WTC11 (cell line): ENCODE measurements at regions not wholly inside any gene's neighbourhood (a gene's known extent, or its start where the extent isn't known, plus 50 kb on each side); places are given as distances from the start of the nearest gene placed in this dataset.

ENCODE experiments used
- ATAC-seq: fragments of 200-7000 bp; cut with Tn5 transposase; 2 replicates; pipeline ENCODE4 v1.10.0; 2021; ENCODE audit warnings: mild to moderate bottlenecking, moderate library complexity
- CTCF ChIA-PET: fragments of 300-600 bp; sonication (Branson Sonifier 250); formaldehyde crosslinking; loops from one replicate; lab custom pipeline; 2021; ENCODE audit warnings: antibody characterized with exemption; lab: Charles Lee
- POLR2A ChIA-PET: fragments of 350-600 bp; sonication (Branson Sonifier 250); formaldehyde crosslinking; loops from one replicate; lab custom pipeline; 2021; ENCODE audit warnings: antibody characterized with exemption; lab: Charles Lee
- DNase-seq: peaks from one replicate; pipeline ENCODE4 v3.0.0; 2021; ENCODE audit warnings: low spot score
- H3K27ac Mint-ChIP-seq: 2 replicates; pipeline ENCODE4 v1.8.0; 2021; ENCODE audit warnings: mixed read lengths
- H3K27me3 Mint-ChIP-seq: 2 replicates; pipeline ENCODE4 v1.8.0; 2021; ENCODE audit warnings: low read depth, mild to moderate bottlenecking, moderate library complexity, mixed read lengths
- H3K36me3 Mint-ChIP-seq: 2 replicates; pipeline ENCODE4 v1.8.0; 2021; ENCODE audit warnings: mixed read lengths
- H3K4me1 Mint-ChIP-seq: 2 replicates; pipeline ENCODE4 v1.8.0; 2022; ENCODE audit warnings: mixed read lengths
- H3K4me3 Mint-ChIP-seq: 2 replicates; pipeline ENCODE4 v1.8.0; 2021; ENCODE audit warnings: mild to moderate bottlenecking, moderate library complexity, mixed read lengths
- H3K9me3 Mint-ChIP-seq: 2 replicates; pipeline ENCODE4 v1.8.0; 2021; ENCODE audit warnings: mixed read lengths
- ATF1 ChIP-seq: sonication (generic); formaldehyde crosslinking; IDR thresholded peaks from 2 replicates; pipeline ENCODE4 v1.8.1; 2023; ENCODE audit warnings: mild to moderate bottlenecking, moderate library complexity, missing genetic modification reagents
- EMX1 ChIP-seq: fragments of 250-450 bp; sonication (Bioruptor Pico); IDR thresholded peaks from 2 replicates; pipeline ENCODE4 v1.8.0; 2021; ENCODE audit warnings: mild to moderate bottlenecking
- ETV6 ChIP-seq: sonication (generic); formaldehyde crosslinking; IDR thresholded peaks from 2 replicates; pipeline ENCODE4 v1.8.1; 2022; ENCODE audit warnings: mild to moderate bottlenecking, missing genetic modification reagents
- FOXJ3 ChIP-seq: sonication (generic); formaldehyde crosslinking; IDR thresholded peaks from 2 replicates; pipeline ENCODE4 v1.9.0; 2021; ENCODE audit warnings: missing genetic modification reagents, mild to moderate bottlenecking, borderline replicate concordance
- FOXK1 ChIP-seq: sonication (generic); formaldehyde crosslinking; IDR thresholded peaks from 2 replicates; pipeline ENCODE4 v1.8.0; 2022; ENCODE audit warnings: mild to moderate bottlenecking, moderate library complexity, missing genetic modification reagents
- FOXP1 ChIP-seq: sonication (generic); formaldehyde crosslinking; IDR thresholded peaks from 2 replicates; pipeline ENCODE4 v1.8.0; 2022; ENCODE audit warnings: missing genetic modification reagents, mild to moderate bottlenecking, moderate library complexity, borderline replicate concordance
- GTF2I ChIP-seq: fragments of 250-450 bp; sonication (Bioruptor Pico); conservative IDR thresholded peaks from 2 replicates; pipeline ENCODE4 v1.4.0; 2021; ENCODE audit warnings: mild to moderate bottlenecking
- HMGXB4 ChIP-seq: sonication (generic); formaldehyde crosslinking; IDR thresholded peaks from 2 replicates; pipeline ENCODE4 v1.8.1; 2023; ENCODE audit warnings: mild to moderate bottlenecking, moderate library complexity, missing genetic modification reagents
- MLX ChIP-seq: sonication (generic); formaldehyde crosslinking; IDR thresholded peaks from 2 replicates; pipeline ENCODE4 v1.8.1; 2023; ENCODE audit warnings: mild to moderate bottlenecking, missing genetic modification reagents, moderate library complexity
- NFE2L1 ChIP-seq: sonication (generic); formaldehyde crosslinking; IDR thresholded peaks from 2 replicates; pipeline ENCODE4 v1.8.1; 2023; ENCODE audit warnings: missing genetic modification reagents
- NFYB ChIP-seq: sonication (generic); formaldehyde crosslinking; conservative IDR thresholded peaks from 2 replicates; pipeline ENCODE4 v1.8.0; 2022; ENCODE audit warnings: low read depth, missing genetic modification reagents
- NR2C2 ChIP-seq: sonication (generic); formaldehyde crosslinking; IDR thresholded peaks from 2 replicates; pipeline ENCODE4 v1.8.0; 2022; ENCODE audit warnings: mild to moderate bottlenecking, missing genetic modification reagents
- NR3C1 ChIP-seq: sonication (generic); formaldehyde crosslinking; conservative IDR thresholded peaks from 2 replicates; pipeline ENCODE4 v1.8.1; 2023; ENCODE audit warnings: low read depth, mild to moderate bottlenecking, missing genetic modification reagents
- PRRX2 ChIP-seq: fragments of 250-450 bp; sonication (Bioruptor Pico); IDR thresholded peaks from 2 replicates; pipeline ENCODE4 v1.8.0; 2021; ENCODE audit warnings: mild to moderate bottlenecking
- RORB ChIP-seq: fragments of 250-450 bp; sonication (Bioruptor Pico); IDR thresholded peaks from 2 replicates; pipeline ENCODE4 v1.9.0; 2021; ENCODE audit warnings: mild to moderate bottlenecking
- SMAD4 ChIP-seq: sonication (generic); formaldehyde crosslinking; IDR thresholded peaks from 2 replicates; pipeline ENCODE4 v1.8.0; 2022; ENCODE audit warnings: mild to moderate bottlenecking, missing genetic modification reagents
- TCF7 ChIP-seq: sonication (generic); formaldehyde crosslinking; IDR thresholded peaks from 2 replicates; pipeline ENCODE4 v1.8.0; 2022; ENCODE audit warnings: mild to moderate bottlenecking, low read depth, missing genetic modification reagents, moderate library complexity
- TP53 ChIP-seq: sonication (generic); formaldehyde crosslinking; IDR thresholded peaks from 2 replicates; pipeline ENCODE4 v1.8.1; 2023; ENCODE audit warnings: mild to moderate bottlenecking, missing genetic modification reagents
- ZBTB21 ChIP-seq: sonication (generic); formaldehyde crosslinking; IDR thresholded peaks from 2 replicates; pipeline ENCODE4 v1.8.1; 2023; ENCODE audit warnings: mild to moderate bottlenecking, missing genetic modification reagents, borderline replicate concordance
- ZNF219 ChIP-seq: sonication (generic); formaldehyde crosslinking; IDR thresholded peaks from 2 replicates; pipeline ENCODE4 v1.8.0; 2023; ENCODE audit warnings: missing genetic modification reagents, mild to moderate bottlenecking, borderline replicate concordance
- ZNF317 ChIP-seq: sonication (generic); formaldehyde crosslinking; IDR thresholded peaks from 2 replicates; pipeline ENCODE4 v1.8.1; 2023; ENCODE audit warnings: low read depth, mild to moderate bottlenecking, moderate library complexity, missing genetic modification reagents, borderline replicate concordance
- TF ChIP-seq, protein P1 (sequence below): sonication (generic); formaldehyde crosslinking; IDR thresholded peaks from 2 replicates; pipeline ENCODE4 v1.8.0; 2023; ENCODE audit warnings: missing genetic modification reagents
- TF ChIP-seq, protein P2 (sequence below): sonication (generic); formaldehyde crosslinking; IDR thresholded peaks from 2 replicates; pipeline ENCODE4 v1.8.1; 2022; ENCODE audit warnings: low read depth, missing genetic modification reagents, borderline replicate concordance
- TF ChIP-seq, protein P3 (sequence below): sonication (generic); formaldehyde crosslinking; conservative IDR thresholded peaks from 2 replicates; pipeline ENCODE4 v1.8.1; 2023; ENCODE audit warnings: mild to moderate bottlenecking, low read depth, missing genetic modification reagents, moderate library complexity

- TF ChIP-seq ZNF317 (CRISPR knock-in tag) (no peak), FOXP1 (CRISPR knock-in tag) (no peak), ZNF219 (CRISPR knock-in tag) (no peak), TP53 (CRISPR knock-in tag) (no peak), ZBTB21 (CRISPR knock-in tag) (no peak), TCF7 (CRISPR knock-in tag) (no peak), ATF1 (no peak)
- TF ChIP-seq, protein P1, sequence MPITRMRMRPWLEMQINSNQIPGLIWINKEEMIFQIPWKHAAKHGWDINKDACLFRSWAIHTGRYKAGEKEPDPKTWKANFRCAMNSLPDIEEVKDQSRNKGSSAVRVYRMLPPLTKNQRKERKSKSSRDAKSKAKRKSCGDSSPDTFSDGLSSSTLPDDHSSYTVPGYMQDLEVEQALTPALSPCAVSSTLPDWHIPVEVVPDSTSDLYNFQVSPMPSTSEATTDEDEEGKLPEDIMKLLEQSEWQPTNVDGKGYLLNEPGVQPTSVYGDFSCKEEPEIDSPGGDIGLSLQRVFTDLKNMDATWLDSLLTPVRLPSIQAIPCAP (CRISPR knock-in tag) = no peak
Measured at GRCh38 chr13:105497597-105497996, 1037.9 kb downstream of the EFNB2 start (continued).

DNA sequence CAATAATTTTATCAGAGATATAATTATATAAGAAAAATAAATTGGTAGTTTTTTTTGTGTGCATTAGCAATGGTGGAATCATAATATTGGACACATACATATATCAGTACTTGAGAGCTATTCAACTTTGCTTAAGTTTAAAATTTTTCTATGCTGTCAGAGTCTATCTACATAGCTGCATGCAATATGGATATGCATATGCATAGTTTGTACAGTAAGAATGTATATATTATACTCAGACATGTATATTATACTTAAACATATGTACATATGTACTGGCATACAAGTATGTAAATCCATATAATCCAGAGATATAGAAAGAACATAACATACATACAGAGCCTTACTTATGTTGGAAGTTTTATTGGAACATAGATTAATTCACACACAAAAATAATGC is 1043.2 kb downstream of the EFNB2 start:
- DNase-seq (no peak), ATAC-seq (no peak)
- Mint-ChIP-seq H3K36me3 (no peaks in the 10 kb centered on the region), H3K4me3 (no peak overlapping the region), H3K27me3 (no peaks in the 10 kb centered on the region), H3K9me3 (peaks cover 5% of the 10 kb centered on the region), H3K4me1 (peaks cover 17% of the 10 kb centered on the region)
- ChIA-PET POLR2A (no interaction called here), CTCF (no interaction called here)
- TF ChIP-seq NFYB (CRISPR knock-in tag) (no peak), MLX (CRISPR knock-in tag) (no peak), NR2C2 (CRISPR knock-in tag) (no peak), PRRX2 (CRISPR knock-in tag) (no peak), SMAD4 (no peak), ETV6 (CRISPR knock-in tag) (no peak), NR3C1 (CRISPR knock-in tag) (no peak), EMX1 (CRISPR knock-in tag) (no peak), RORB (no peak), FOXK1 (no peak), HMGXB4 (no peak), NFE2L1 (CRISPR knock-in tag) (no peak), GTF2I (CRISPR knock-in tag) (no peak), FOXJ3 (no peak)
- TF ChIP-seq, protein P2, sequence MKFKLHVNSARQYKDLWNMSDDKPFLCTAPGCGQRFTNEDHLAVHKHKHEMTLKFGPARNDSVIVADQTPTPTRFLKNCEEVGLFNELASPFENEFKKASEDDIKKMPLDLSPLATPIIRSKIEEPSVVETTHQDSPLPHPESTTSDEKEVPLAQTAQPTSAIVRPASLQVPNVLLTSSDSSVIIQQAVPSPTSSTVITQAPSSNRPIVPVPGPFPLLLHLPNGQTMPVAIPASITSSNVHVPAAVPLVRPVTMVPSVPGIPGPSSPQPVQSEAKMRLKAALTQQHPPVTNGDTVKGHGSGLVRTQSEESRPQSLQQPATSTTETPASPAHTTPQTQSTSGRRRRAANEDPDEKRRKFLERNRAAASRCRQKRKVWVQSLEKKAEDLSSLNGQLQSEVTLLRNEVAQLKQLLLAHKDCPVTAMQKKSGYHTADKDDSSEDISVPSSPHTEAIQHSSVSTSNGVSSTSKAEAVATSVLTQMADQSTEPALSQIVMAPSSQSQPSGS (CRISPR knock-in tag) = no peak
- TF ChIP-seq, protein P3, sequence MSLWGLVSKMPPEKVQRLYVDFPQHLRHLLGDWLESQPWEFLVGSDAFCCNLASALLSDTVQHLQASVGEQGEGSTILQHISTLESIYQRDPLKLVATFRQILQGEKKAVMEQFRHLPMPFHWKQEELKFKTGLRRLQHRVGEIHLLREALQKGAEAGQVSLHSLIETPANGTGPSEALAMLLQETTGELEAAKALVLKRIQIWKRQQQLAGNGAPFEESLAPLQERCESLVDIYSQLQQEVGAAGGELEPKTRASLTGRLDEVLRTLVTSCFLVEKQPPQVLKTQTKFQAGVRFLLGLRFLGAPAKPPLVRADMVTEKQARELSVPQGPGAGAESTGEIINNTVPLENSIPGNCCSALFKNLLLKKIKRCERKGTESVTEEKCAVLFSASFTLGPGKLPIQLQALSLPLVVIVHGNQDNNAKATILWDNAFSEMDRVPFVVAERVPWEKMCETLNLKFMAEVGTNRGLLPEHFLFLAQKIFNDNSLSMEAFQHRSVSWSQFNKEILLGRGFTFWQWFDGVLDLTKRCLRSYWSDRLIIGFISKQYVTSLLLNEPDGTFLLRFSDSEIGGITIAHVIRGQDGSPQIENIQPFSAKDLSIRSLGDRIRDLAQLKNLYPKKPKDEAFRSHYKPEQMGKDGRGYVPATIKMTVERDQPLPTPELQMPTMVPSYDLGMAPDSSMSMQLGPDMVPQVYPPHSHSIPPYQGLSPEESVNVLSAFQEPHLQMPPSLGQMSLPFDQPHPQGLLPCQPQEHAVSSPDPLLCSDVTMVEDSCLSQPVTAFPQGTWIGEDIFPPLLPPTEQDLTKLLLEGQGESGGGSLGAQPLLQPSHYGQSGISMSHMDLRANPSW (CRISPR knock-in tag) = no peak
- TF ChIP-seq, all 79 proteins: peak for 0
- H3K27ac Mint-ChIP-seq = no peak overlapping the region
